ENCODE measurements at regions not wholly inside any gene's neighbourhood (a gene's known extent, or its start where the extent isn't known, plus 50 kb on each side); places are given as distances from the start of the nearest gene placed in this dataset.

DNA sequence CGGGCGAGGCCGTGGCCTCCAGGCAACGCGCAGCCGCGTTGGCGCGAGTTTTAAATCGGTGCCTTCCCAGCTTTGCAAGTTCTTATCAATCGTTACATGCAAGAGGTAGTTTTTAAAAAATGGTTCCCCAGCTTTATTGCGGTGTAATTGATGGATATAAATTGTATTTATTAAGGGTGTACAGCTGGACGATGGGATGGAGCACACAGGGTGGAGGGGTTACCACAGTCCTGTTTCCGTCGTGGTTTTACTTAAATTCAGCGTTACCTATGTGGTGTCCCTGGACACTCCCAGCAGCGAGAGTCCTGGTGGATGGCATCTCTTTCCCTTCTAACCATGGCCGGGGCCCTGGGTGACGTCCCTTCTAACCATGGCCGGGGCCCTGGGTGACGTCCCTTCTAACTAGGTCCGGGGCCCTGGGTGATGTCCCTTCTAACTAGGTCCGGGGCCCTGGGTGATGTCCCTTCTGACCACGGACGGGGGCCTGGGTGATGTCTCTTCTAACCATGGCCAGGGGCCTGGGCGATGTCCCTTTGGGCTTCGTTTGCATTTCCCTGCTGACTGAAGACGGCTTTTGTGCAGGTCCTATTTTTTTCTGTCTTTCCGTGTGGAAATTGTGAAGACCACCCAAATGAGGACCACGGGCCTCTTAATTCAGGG is 97.9 kb downstream of the TNFAIP2 start:
- peak overlapping the region; percentile 19 for H3K4me3 ChIP-seq (ENCODE audit: extremely low read depth, insufficient read depth, low read length, poor library complexity, severe bottlenecking)
- peaks cover 6% of the 10 kb centered on the region for H3K9me3 ChIP-seq (ENCODE audit: control insufficient read depth, low read length)
- WGBS, 2 experiments (ENCODE audit: insufficient coverage in 2 of 2), result 67 to 74% methylated on average over 30 of the region's 30 CpGs
- no peaks in the 10 kb centered on the region for H3K36me3 ChIP-seq (ENCODE audit: control insufficient read depth, insufficient read depth, low read length)
- H3K4me1 ChIP-seq (ENCODE audit: control insufficient read depth, insufficient read depth, low read length, poor library complexity, severe bottlenecking), result no peaks in the 10 kb centered on the region
- H3K27ac ChIP-seq (ENCODE audit: low read depth, low read length, severe bottlenecking), result no peak overlapping the region

- Histone ChIP-seq H3K4me3 (ENCODE audit: extremely low read depth, insufficient read depth, low read length, poor library complexity, severe bottlenecking) (no peak overlapping the region), H3K36me3 (ENCODE audit: control insufficient read depth, insufficient read depth, low read length) (no peaks in the 10 kb centered on the region), H3K4me1 (ENCODE audit: control insufficient read depth, insufficient read depth, low read length, poor library complexity, severe bottlenecking) (peaks cover 3% of the 10 kb centered on the region), H3K27ac (ENCODE audit: low read depth, low read length, severe bottlenecking) (no peak overlapping the region), H3K9me3 (ENCODE audit: control insufficient read depth, low read length) (peaks cover 6% of the 10 kb centered on the region)
- WGBS, 2 experiments (ENCODE audit: insufficient coverage in 2 of 2), result 92 to 96% methylated on average over 13 of the region's 13 CpGs
Measured at GRCh38 chr14:103221781-103222358, 98.6 kb downstream of the TNFAIP2 start.

GRCh38 chr14:103223818-103224352 is 100.6 kb downstream of the TNFAIP2 start:
- no peak overlapping the region for H3K4me3 ChIP-seq (ENCODE audit: extremely low read depth, insufficient read depth, low read length, poor library complexity, severe bottlenecking)
- H3K27ac ChIP-seq (ENCODE audit: low read depth, low read length, severe bottlenecking), result no peak overlapping the region
- no peaks in the 10 kb centered on the region for H3K9me3 ChIP-seq (ENCODE audit: control insufficient read depth, low read length)
- H3K4me1 ChIP-seq (ENCODE audit: control insufficient read depth, insufficient read depth, low read length, poor library complexity, severe bottlenecking), result peaks cover 7% of the 10 kb centered on the region
- H3K36me3 ChIP-seq (ENCODE audit: control insufficient read depth, insufficient read depth, low read length), result no peaks in the 10 kb centered on the region
- WGBS, 2 experiments (ENCODE audit: insufficient coverage in 2 of 2), result 91 to 100% methylated on average over 3 to 12 of the region's 15 CpGs

DNA sequence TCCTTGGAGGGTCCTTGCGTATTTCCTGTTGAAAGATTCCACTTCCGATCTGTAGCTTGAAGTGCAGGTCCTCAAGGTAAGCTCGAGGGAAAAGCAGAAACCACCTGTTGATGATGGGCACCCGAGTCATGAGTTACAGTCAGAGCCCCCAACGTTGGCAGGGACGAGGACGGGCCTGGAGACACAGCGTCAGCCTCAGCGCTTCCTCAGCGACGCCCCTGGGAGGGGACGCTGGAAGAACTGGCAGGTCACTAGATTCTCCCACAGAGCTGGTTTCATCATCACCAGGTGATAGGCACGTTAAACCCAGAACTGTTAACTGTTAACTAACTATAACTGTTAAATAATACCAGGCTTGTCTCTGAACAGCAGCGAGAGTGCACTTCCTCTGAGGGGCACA is 101.8 kb downstream of the TNFAIP2 start:
- no peak overlapping the region for H3K4me3 ChIP-seq (ENCODE audit: extremely low read depth, insufficient read depth, low read length, poor library complexity, severe bottlenecking)
- no peaks in the 10 kb centered on the region for H3K9me3 ChIP-seq (ENCODE audit: control insufficient read depth, low read length)
- no peak overlapping the region for H3K27ac ChIP-seq (ENCODE audit: low read depth, low read length, severe bottlenecking)
- H3K4me1 ChIP-seq (ENCODE audit: control insufficient read depth, insufficient read depth, low read length, poor library complexity, severe bottlenecking), result peaks cover 7% of the 10 kb centered on the region
- WGBS, 2 experiments (ENCODE audit: insufficient coverage in 2 of 2), result 93% methylated on average over 14 of the region's 14 CpGs
- no peaks in the 10 kb centered on the region for H3K36me3 ChIP-seq (ENCODE audit: control insufficient read depth, insufficient read depth, low read length)

DNA sequence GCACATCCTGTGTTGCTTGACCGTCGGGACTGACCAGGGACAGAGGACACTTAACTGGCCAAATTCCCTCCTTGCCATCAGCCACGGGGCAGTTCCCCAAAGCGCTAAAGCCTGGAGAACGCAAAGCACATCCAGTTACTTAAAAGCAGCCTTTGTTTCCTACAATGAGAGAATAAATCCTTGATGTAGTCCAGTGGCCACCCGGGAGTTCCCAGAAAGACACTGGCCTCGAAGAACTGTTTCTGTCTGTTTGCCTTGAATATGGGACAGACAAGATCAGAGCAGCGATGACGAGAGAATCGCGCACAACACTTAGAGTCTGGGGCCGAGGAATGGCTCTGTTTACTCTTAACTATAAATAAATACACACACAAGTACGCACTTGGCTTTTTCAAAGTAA is 102.2 kb downstream of the TNFAIP2 start:
- H3K27ac ChIP-seq (ENCODE audit: low read depth, low read length, severe bottlenecking), result no peak overlapping the region
- H3K9me3 ChIP-seq (ENCODE audit: control insufficient read depth, low read length), result no peaks in the 10 kb centered on the region
- WGBS, 2 experiments (ENCODE audit: insufficient coverage in 2 of 2), result 86 to 93% methylated on average over 12 to 13 of the region's 13 CpGs

GRCh38 chr14:103227094-103227768 is 104.0 kb downstream of the TNFAIP2 start:
- Histone ChIP-seq H3K4me3 (ENCODE audit: extremely low read depth, insufficient read depth, low read length, poor library complexity, severe bottlenecking) (no peak overlapping the region), H3K27ac (ENCODE audit: low read depth, low read length, severe bottlenecking) (no peak overlapping the region), H3K4me1 (ENCODE audit: control insufficient read depth, insufficient read depth, low read length, poor library complexity, severe bottlenecking) (peaks cover 7% of the 10 kb centered on the region), H3K9me3 (ENCODE audit: control insufficient read depth, low read length) (no peaks in the 10 kb centered on the region), H3K36me3 (ENCODE audit: control insufficient read depth, insufficient read depth, low read length) (no peaks in the 10 kb centered on the region)
- 79 to 80% methylated on average over 18 of the region's 21 CpGs for WGBS, 2 experiments (ENCODE audit: insufficient coverage in 2 of 2)

More for the DNA sequence above, 102.2 kb downstream of the TNFAIP2 start:
- H3K4me3 ChIP-seq (ENCODE audit: extremely low read depth, insufficient read depth, low read length, poor library complexity, severe bottlenecking), result no peak overlapping the region
- H3K4me1 ChIP-seq (ENCODE audit: control insufficient read depth, insufficient read depth, low read length, poor library complexity, severe bottlenecking), result peaks cover 7% of the 10 kb centered on the region
- H3K36me3 ChIP-seq (ENCODE audit: control insufficient read depth, insufficient read depth, low read length), result no peaks in the 10 kb centered on the region

GRCh38 chr14:103228076-103228806 is 105.0 kb downstream of the TNFAIP2 start:
- Histone ChIP-seq H3K9me3 (ENCODE audit: control insufficient read depth, low read length) (no peaks in the 10 kb centered on the region), H3K4me1 (ENCODE audit: control insufficient read depth, insufficient read depth, low read length, poor library complexity, severe bottlenecking) (peaks cover 7% of the 10 kb centered on the region), H3K4me3 (ENCODE audit: extremely low read depth, insufficient read depth, low read length, poor library complexity, severe bottlenecking) (no peak overlapping the region), H3K27ac (ENCODE audit: low read depth, low read length, severe bottlenecking) (no peak overlapping the region), H3K36me3 (ENCODE audit: control insufficient read depth, insufficient read depth, low read length) (no peaks in the 10 kb centered on the region)
- 88 to 97% methylated on average over 4 to 5 of the region's 8 CpGs for WGBS, 2 experiments (ENCODE audit: insufficient coverage in 2 of 2)

- no peaks in the 10 kb centered on the region for H3K9me3 ChIP-seq (ENCODE audit: control insufficient read depth, low read length)
- no peak overlapping the region for H3K27ac ChIP-seq (ENCODE audit: low read depth, low read length, severe bottlenecking)
- H3K4me1 ChIP-seq (ENCODE audit: control insufficient read depth, insufficient read depth, low read length, poor library complexity, severe bottlenecking), result peaks cover 7% of the 10 kb centered on the region
- 94 to 100% methylated on average over 2 of the region's 4 CpGs for WGBS, 2 experiments (ENCODE audit: insufficient coverage in 2 of 2)
- H3K36me3 ChIP-seq (ENCODE audit: control insufficient read depth, insufficient read depth, low read length), result no peaks in the 10 kb centered on the region
- no peak overlapping the region for H3K4me3 ChIP-seq (ENCODE audit: extremely low read depth, insufficient read depth, low read length, poor library complexity, severe bottlenecking)
Measured at GRCh38 chr14:103228866-103229265, 105.2 kb upstream of the EIF5 start.

GRCh38 chr14:103230021-103230420 is 104.0 kb upstream of the EIF5 start:
- H3K36me3 ChIP-seq (ENCODE audit: control insufficient read depth, insufficient read depth, low read length), result no peaks in the 10 kb centered on the region
- peaks cover 7% of the 10 kb centered on the region for H3K4me1 ChIP-seq (ENCODE audit: control insufficient read depth, insufficient read depth, low read length, poor library complexity, severe bottlenecking)
- H3K27ac ChIP-seq (ENCODE audit: low read depth, low read length, severe bottlenecking), result no peak overlapping the region
- no peak overlapping the region for H3K4me3 ChIP-seq (ENCODE audit: extremely low read depth, insufficient read depth, low read length, poor library complexity, severe bottlenecking)
- 92 to 96% methylated on average over 8 to 9 of the region's 9 CpGs for WGBS, 2 experiments (ENCODE audit: insufficient coverage in 2 of 2)
- no peaks in the 10 kb centered on the region for H3K9me3 ChIP-seq (ENCODE audit: control insufficient read depth, low read length)

DNA sequence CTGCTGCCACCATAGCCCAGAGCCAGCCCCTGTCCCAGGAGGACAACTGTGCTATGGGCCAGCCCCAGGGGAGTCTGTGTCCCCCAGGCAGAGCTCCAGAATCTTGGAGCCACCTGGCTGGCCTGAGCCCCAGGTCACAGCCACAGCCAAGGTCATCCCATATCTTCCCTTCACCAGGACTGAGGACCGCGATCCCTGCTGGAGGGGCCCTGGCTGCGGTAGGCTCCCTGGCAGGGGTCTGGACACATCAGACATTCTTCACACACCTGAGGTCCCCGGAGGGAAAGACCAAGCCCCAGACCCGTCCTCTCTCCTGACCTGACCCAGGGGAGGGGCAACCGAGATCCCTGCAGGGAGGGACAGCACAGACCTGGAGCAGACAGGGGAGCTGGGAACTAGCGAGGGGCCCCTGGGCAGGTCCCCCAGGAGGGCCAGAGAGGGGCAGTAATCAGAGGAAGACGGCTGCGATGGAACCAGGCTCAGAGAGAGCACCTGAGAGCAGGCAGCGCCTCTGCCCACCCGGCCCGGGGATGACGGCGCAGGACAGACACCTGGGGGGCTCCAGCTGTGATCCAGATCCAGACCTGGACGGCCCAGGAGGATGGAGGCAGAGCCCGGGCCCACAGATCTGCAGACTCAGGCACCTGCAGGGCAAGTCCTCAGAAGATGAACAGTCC is 103.2 kb upstream of the EIF5 start:
- H3K36me3 ChIP-seq (ENCODE audit: control insufficient read depth, insufficient read depth, low read length), result no peaks in the 10 kb centered on the region
- H3K4me1 ChIP-seq (ENCODE audit: control insufficient read depth, insufficient read depth, low read length, poor library complexity, severe bottlenecking), result peaks cover 11% of the 10 kb centered on the region
- WGBS, 2 experiments (ENCODE audit: insufficient coverage in 2 of 2), result 94 to 95% methylated on average over 12 to 13 of the region's 16 CpGs
- no peak overlapping the region for H3K4me3 ChIP-seq (ENCODE audit: extremely low read depth, insufficient read depth, low read length, poor library complexity, severe bottlenecking)
- H3K27ac ChIP-seq (ENCODE audit: low read depth, low read length, severe bottlenecking), result no peak overlapping the region
- no peaks in the 10 kb centered on the region for H3K9me3 ChIP-seq (ENCODE audit: control insufficient read depth, low read length)
